CD14-positive monocyte (primary cell): ENCODE measurements at regions not wholly inside any gene's neighbourhood (a gene's known extent, or its start where the extent isn't known, plus 50 kb on each side); places are given as distances from the start of the nearest gene placed in this dataset.

ENCODE experiments used
- DNase-seq, 3 donors: peaks; one replicate each; pipeline ENCODE4 v3.0.0-alpha.2; 2011 to 2022
- H2AFZ ChIP-seq: 2 replicates; pipeline ENCODE4 v1.6.0; 2012; ENCODE audit warnings: mild to moderate bottlenecking, low read depth, low read length, inconsistent platforms; ENCODE audit not compliant: insufficient read depth, poor library complexity, severe bottlenecking
- H3K27ac ChIP-seq, 2 donors: 1 replicate in 1 of 2; 2 replicates in 1 of 2; pipeline ENCODE4 v1.5.1; 2012 to 2013; ENCODE audit warnings: low read length in 2 of 2, control low read depth in 1 of 2, inconsistent platforms in 1 of 2, low read depth in 1 of 2, mild to moderate bottlenecking in 1 of 2
- H3K27me3 ChIP-seq, 2 donors: one replicate each; pipeline versions ENCODE4 v1.6.0 to v1.6.1; 2011 to 2013; ENCODE audit warnings: low read length in 2 of 2; ENCODE audit not compliant: control insufficient read depth in 2 of 2, insufficient read depth in 2 of 2
- H3K36me3 ChIP-seq, 2 donors: replicated peaks in 1 of 2; 1 replicate in 1 of 2; 2 replicates in 1 of 2; pipeline versions ENCODE4 v1.5.1 to v1.6.1; 2012 to 2013; ENCODE audit warnings: low read length in 2 of 2, control low read depth in 1 of 2, inconsistent platforms in 1 of 2, mild to moderate bottlenecking in 1 of 2; ENCODE audit not compliant: insufficient read depth in 2 of 2, control insufficient read depth in 1 of 2
- H3K4me1 ChIP-seq, 2 donors: 1 replicate in 1 of 2; 2 replicates in 1 of 2; pipeline versions ENCODE4 v1.5.1 to v1.6.1; 2012 to 2013; ENCODE audit warnings: low read length in 2 of 2, control low read depth in 1 of 2, inconsistent platforms in 1 of 2, mild to moderate bottlenecking in 1 of 2, moderate library complexity in 1 of 2; ENCODE audit not compliant: insufficient read depth in 2 of 2, control insufficient read depth in 1 of 2
- H3K4me2 ChIP-seq: replicated peaks from 2 replicates; pipeline ENCODE3; 2012; ENCODE audit warnings: low read length, moderate library complexity, mild to moderate bottlenecking; ENCODE audit not compliant: poor library complexity, severe bottlenecking; ENCODE audit errors: extremely low read depth
- H3K4me3 ChIP-seq, 3 experiments: fragments of 200-600 bp in 1 of 3; sonication (generic) in 1 of 3; replicated peaks in 1 of 3; 1 replicate in 2 of 3; 2 replicates in 1 of 3; pipeline ENCODE4 v1.5.1; 2011 to 2013; ENCODE audit warnings: low read length in 3 of 3, mild to moderate bottlenecking in 3 of 3, control low read depth in 2 of 3, low read depth in 2 of 3, inconsistent platforms in 1 of 3, moderate library complexity in 1 of 3
- H3K79me2 ChIP-seq: 2 replicates; pipeline ENCODE4 v1.6.0; 2012; ENCODE audit warnings: mild to moderate bottlenecking, control low read depth, inconsistent platforms, low read length, moderate library complexity; ENCODE audit not compliant: insufficient read depth
- H3K9ac ChIP-seq: 2 replicates; pipeline ENCODE4 v1.6.0; 2017; ENCODE audit warnings: low read length, mild to moderate bottlenecking; ENCODE audit not compliant: insufficient read depth, poor library complexity, severe bottlenecking
- H3K9me3 ChIP-seq, 2 donors: replicated peaks in 1 of 2; 1 replicate in 1 of 2; 2 replicates in 1 of 2; pipeline versions ENCODE4 v1.5.1 to v1.6.1; 2012 to 2013; ENCODE audit warnings: low read length in 2 of 2, control low read depth in 1 of 2; ENCODE audit not compliant: control insufficient read depth in 1 of 2, insufficient read depth in 1 of 2
- H4K20me1 ChIP-seq: 2 replicates; pipeline ENCODE4 v1.6.0; 2012; ENCODE audit warnings: mild to moderate bottlenecking, low read length, control low read depth, moderate library complexity; ENCODE audit not compliant: insufficient read depth
- H3K27ac Mint-ChIP-seq, 7 donors: one replicate each; pipeline ENCODE4 v1.8.0; 2020; ENCODE audit warnings: mild to moderate bottlenecking in 7 of 7, mixed read lengths in 7 of 7, moderate library complexity in 6 of 7, inconsistent platforms in 2 of 7
- H3K27me3 Mint-ChIP-seq, 3 donors: one replicate each; pipeline ENCODE4 v1.8.0; 2021 to 2022; ENCODE audit warnings: low read depth in 3 of 3, mild to moderate bottlenecking in 3 of 3, mixed read lengths in 3 of 3, moderate library complexity in 3 of 3, inconsistent platforms in 1 of 3
- H3K36me3 Mint-ChIP-seq, 2 donors: one replicate each; pipeline ENCODE4 v1.8.0; 2020; ENCODE audit warnings: mixed read lengths in 2 of 2, inconsistent platforms in 1 of 2, mild to moderate bottlenecking in 1 of 2
- H3K4me1 Mint-ChIP-seq: one replicate; pipeline ENCODE4 v1.8.0; 2020; ENCODE audit warnings: mild to moderate bottlenecking, mixed read lengths
- H3K4me3 Mint-ChIP-seq, 2 donors: one replicate each; pipeline ENCODE4 v1.8.0; 2020; ENCODE audit warnings: mild to moderate bottlenecking in 2 of 2, mixed read lengths in 2 of 2, moderate library complexity in 1 of 2
- H3K9me3 Mint-ChIP-seq, 7 donors: one replicate each; pipeline ENCODE4 v1.8.0; 2020 to 2022; ENCODE audit warnings: mixed read lengths in 7 of 7, mild to moderate bottlenecking in 6 of 7, moderate library complexity in 6 of 7, inconsistent platforms in 2 of 7
- CTCF ChIP-seq: fragments of 200-600 bp; IDR thresholded peaks from one replicate; pipeline ENCODE4 v1.8.0; 2022; ENCODE audit warnings: antibody characterized with exemption, mild to moderate bottlenecking
- WGBS: methylation state at CpG from one replicate; pipeline ENCODE4 v1.1.5; 2013; ENCODE audit warnings: missing lambda C conversion rate; ENCODE audit not compliant: insufficient coverage; 5-methylcytosine and 5-hydroxymethylcytosine counted together
- intact Hi-C, 2 donors: fragments of 100-400 bp; cut with micrococcal nuclease; formaldehyde crosslinking; loops; one replicate each; pipeline versions ENCODE4 v1.15.0 to v1.15.1; 2023

- H3K36me3 ChIP-seq: no peaks in the 10 kb centered on the region
- WGBS: 100% methylated on average over 1 of the region's 4 CpGs
- Mint-ChIP-seq H3K36me3 (no peaks in the 10 kb centered on the region), H3K4me3 (no peak overlapping the region), H3K4me1 (peaks cover 5% of the 10 kb centered on the region), H3K9me3 (no peaks in the 10 kb centered on the region), H3K27ac (no peak overlapping the region), H3K27me3 (peaks cover 0 to 1% (median 1%) of the 10 kb centered on the region in 3 donors)
- no peak for DNase-seq
- no peak overlapping the region for H3K9ac ChIP-seq
- H3K9me3 ChIP-seq: no peaks in the 10 kb centered on the region
- no peaks in the 10 kb centered on the region for H3K27me3 ChIP-seq
- H3K79me2 ChIP-seq: no peaks in the 10 kb centered on the region
- H3K4me1 ChIP-seq: no peaks in the 10 kb centered on the region
- H3K27ac ChIP-seq: no peak overlapping the region
- H3K4me3 ChIP-seq: no peak overlapping the region
- intact Hi-C loops: loop anchor here in 1 of 2 donors (10.0 kb wide), 1 partner anchor 72 kb away; the partner anchor contains the start of gene SNX2
- H2AFZ ChIP-seq: no peak overlapping the region
- no peak for TF ChIP-seq CTCF
- no peaks in the 10 kb centered on the region for H4K20me1 ChIP-seq
- H3K4me2 ChIP-seq: no peak overlapping the region
Measured at GRCh38 chr5:122703203-122703602, 71.7 kb upstream of the SNX2 start.

GRCh38 chr5:122704247-122705036 lies 70.4 kb upstream of the SNX2 start:
- Histone ChIP-seq H4K20me1 (no peaks in the 10 kb centered on the region), H3K9me3 (no peaks in the 10 kb centered on the region), H3K36me3 (no peaks in the 10 kb centered on the region), H3K9ac (no peak overlapping the region), H3K27ac (no peak overlapping the region), H3K4me2 (no peak overlapping the region), H3K4me3 (no peak overlapping the region), H3K27me3 (no peaks in the 10 kb centered on the region), H3K79me2 (no peaks in the 10 kb centered on the region), H3K4me1 (no peaks in the 10 kb centered on the region), H2AFZ (no peak overlapping the region)
- no peaks in the 10 kb centered on the region for H3K9me3 Mint-ChIP-seq
- DNase-seq: peak; percentile 15 to 48 (median 20)
- H3K4me3 Mint-ChIP-seq: no peak overlapping the region
- no peak overlapping the region for H3K27ac Mint-ChIP-seq
- WGBS: no CpG with 5 or more reads among the region's 4 CpGs
- H3K4me1 Mint-ChIP-seq: peaks cover 4% of the 10 kb centered on the region
- intact Hi-C loops: loop anchor here in 1 of 2 donors (10.0 kb wide), 1 partner anchor 70 kb away; the partner anchor contains the start of gene SNX2
- H3K27me3 Mint-ChIP-seq: peaks cover 0 to 1% (median 0%) of the 10 kb centered on the region in 3 donors
- TF ChIP-seq CTCF: peak; percentile 83
- H3K36me3 Mint-ChIP-seq: no peaks in the 10 kb centered on the region
